GM19395 (cell line): ENCODE measurements at regions not wholly inside any gene's neighbourhood (a gene's known extent, or its start where the extent isn't known, plus 50 kb on each side); places are given as distances from the start of the nearest gene placed in this dataset.

Experiments used
- ATAC-seq: cut with Tn5 transposase; IDR thresholded peaks from one replicate; pipeline ENCODE4 v1.9.1; 2021; ENCODE audit warnings: mild to moderate bottlenecking, moderate library complexity; ENCODE audit not compliant: unreplicated experiment

DNA sequence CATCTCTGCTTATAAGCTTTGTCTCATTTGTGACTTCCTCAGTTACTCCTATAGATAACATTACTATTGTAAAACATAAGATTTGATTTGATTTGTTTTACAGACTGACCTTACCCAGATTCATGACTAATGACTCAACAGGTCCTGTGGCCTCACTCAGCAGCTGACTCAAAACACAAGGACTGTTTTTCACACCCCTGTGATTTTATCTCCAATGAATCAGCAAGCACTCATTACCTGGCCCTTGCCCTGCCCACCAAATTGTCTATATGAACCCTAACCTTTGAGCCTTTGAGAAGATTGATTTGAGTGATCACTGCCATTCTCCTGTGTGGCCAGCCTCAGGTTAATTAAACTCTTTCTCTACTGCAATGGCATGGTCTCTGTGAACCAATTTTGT is 1064.6 kb upstream of the LRRTM3 start:
- peak; percentile 88 for ATAC-seq
